Activated naive CD4-positive, alpha-beta T cell treated with anti-CD3 and anti-CD28 coated beads, Interleukin-2, amount 50 U/mL, for 24 hours (primary cell): ENCODE measurements at regions not wholly inside any gene's neighbourhood (a gene's known extent, or its start where the extent isn't known, plus 50 kb on each side); places are given as distances from the start of the nearest gene placed in this dataset.

Experiments used
- H3K27ac Mint-ChIP-seq: one replicate; pipeline ENCODE4 v1.8.0; 2021; ENCODE audit warnings: mild to moderate bottlenecking, mixed read lengths
- H3K27me3 Mint-ChIP-seq: one replicate; pipeline ENCODE4 v1.8.0; 2021; ENCODE audit warnings: mixed read lengths
- H3K36me3 Mint-ChIP-seq: one replicate; pipeline ENCODE4 v1.8.0; 2021; ENCODE audit warnings: mixed read lengths
- H3K4me1 Mint-ChIP-seq: one replicate; pipeline ENCODE4 v1.8.0; 2021; ENCODE audit warnings: mixed read lengths
- H3K4me3 Mint-ChIP-seq: one replicate; pipeline ENCODE4 v1.8.0; 2021; ENCODE audit warnings: mild to moderate bottlenecking, mixed read lengths
- H3K9me3 Mint-ChIP-seq: one replicate; pipeline ENCODE4 v1.8.0; 2021; ENCODE audit warnings: mixed read lengths

- H3K9me3 Mint-ChIP-seq = peaks cover 5% of the 10 kb centered on the region
- H3K27me3 Mint-ChIP-seq = no peaks in the 10 kb centered on the region
- no peak overlapping the region for H3K27ac Mint-ChIP-seq
- no peaks in the 10 kb centered on the region for H3K36me3 Mint-ChIP-seq
- no peak overlapping the region for H3K4me3 Mint-ChIP-seq
- H3K4me1 Mint-ChIP-seq = no peaks in the 10 kb centered on the region
Observed at GRCh38 chr2:184472481-184472880, 125.8 kb upstream of the ZNF804A start.

GRCh38 chr2:184481865-184482264, 116.5 kb upstream of the ZNF804A start:
- Mint-ChIP-seq H3K9me3 (peaks cover 5% of the 10 kb centered on the region), H3K27ac (no peak overlapping the region), H3K36me3 (no peaks in the 10 kb centered on the region), H3K27me3 (no peaks in the 10 kb centered on the region), H3K4me3 (no peak overlapping the region), H3K4me1 (no peaks in the 10 kb centered on the region)

GRCh38 chr2:184498936-184499335, 99.4 kb upstream of the ZNF804A start:
- H3K9me3 Mint-ChIP-seq = peaks cover 4% of the 10 kb centered on the region
- no peak overlapping the region for H3K4me3 Mint-ChIP-seq
- no peaks in the 10 kb centered on the region for H3K36me3 Mint-ChIP-seq
- no peaks in the 10 kb centered on the region for H3K27me3 Mint-ChIP-seq
- no peaks in the 10 kb centered on the region for H3K4me1 Mint-ChIP-seq
- no peak overlapping the region for H3K27ac Mint-ChIP-seq

- Mint-ChIP-seq H3K4me3 (no peak overlapping the region), H3K36me3 (no peaks in the 10 kb centered on the region), H3K9me3 (no peaks in the 10 kb centered on the region), H3K4me1 (no peaks in the 10 kb centered on the region), H3K27ac (no peak overlapping the region), H3K27me3 (no peaks in the 10 kb centered on the region)
Observed at GRCh38 chr2:184504252-184504651, 94.1 kb upstream of the ZNF804A start.

- H3K9me3 Mint-ChIP-seq = no peaks in the 10 kb centered on the region
- H3K27me3 Mint-ChIP-seq = no peaks in the 10 kb centered on the region
- H3K4me3 Mint-ChIP-seq = no peak overlapping the region
- no peak overlapping the region for H3K27ac Mint-ChIP-seq
- no peaks in the 10 kb centered on the region for H3K4me1 Mint-ChIP-seq
- H3K36me3 Mint-ChIP-seq = no peaks in the 10 kb centered on the region
Observed at GRCh38 chr2:184507254-184507653, 91.1 kb upstream of the ZNF804A start.

- no peaks in the 10 kb centered on the region for H3K4me1 Mint-ChIP-seq
- H3K9me3 Mint-ChIP-seq = no peaks in the 10 kb centered on the region
- no peak overlapping the region for H3K27ac Mint-ChIP-seq
- no peaks in the 10 kb centered on the region for H3K36me3 Mint-ChIP-seq
- no peak overlapping the region for H3K4me3 Mint-ChIP-seq
- no peaks in the 10 kb centered on the region for H3K27me3 Mint-ChIP-seq
Observed at GRCh38 chr2:184517402-184517801, 80.9 kb upstream of the ZNF804A start.

GRCh38 chr2:184520441-184520840, 77.9 kb upstream of the ZNF804A start:
- no peak overlapping the region for H3K4me3 Mint-ChIP-seq
- no peak overlapping the region for H3K27ac Mint-ChIP-seq
- H3K4me1 Mint-ChIP-seq = no peaks in the 10 kb centered on the region
- H3K9me3 Mint-ChIP-seq = no peaks in the 10 kb centered on the region
- no peaks in the 10 kb centered on the region for H3K27me3 Mint-ChIP-seq
- H3K36me3 Mint-ChIP-seq = no peaks in the 10 kb centered on the region

GRCh38 chr2:184523732-184524131, 74.6 kb upstream of the ZNF804A start:
- Mint-ChIP-seq H3K9me3 (peaks cover 4% of the 10 kb centered on the region), H3K4me3 (no peak overlapping the region), H3K4me1 (no peaks in the 10 kb centered on the region), H3K27ac (no peak overlapping the region), H3K36me3 (no peaks in the 10 kb centered on the region), H3K27me3 (no peaks in the 10 kb centered on the region)

- Mint-ChIP-seq H3K36me3 (no peaks in the 10 kb centered on the region), H3K27me3 (no peaks in the 10 kb centered on the region), H3K4me1 (no peaks in the 10 kb centered on the region), H3K27ac (no peak overlapping the region), H3K4me3 (no peak overlapping the region), H3K9me3 (peaks cover 4% of the 10 kb centered on the region)
Observed at GRCh38 chr2:184524551-184525382, 73.6 kb upstream of the ZNF804A start.

GRCh38 chr2:184527058-184527457, 71.3 kb upstream of the ZNF804A start:
- Mint-ChIP-seq H3K36me3 (no peaks in the 10 kb centered on the region), H3K27ac (no peak overlapping the region), H3K4me1 (no peaks in the 10 kb centered on the region), H3K27me3 (no peaks in the 10 kb centered on the region), H3K9me3 (peaks cover 4% of the 10 kb centered on the region), H3K4me3 (no peak overlapping the region)

GRCh38 chr2:184528119-184528518, 70.2 kb upstream of the ZNF804A start:
- Mint-ChIP-seq H3K36me3 (no peaks in the 10 kb centered on the region), H3K4me1 (no peaks in the 10 kb centered on the region), H3K27ac (no peak overlapping the region), H3K4me3 (no peak overlapping the region), H3K9me3 (peaks cover 4% of the 10 kb centered on the region), H3K27me3 (no peaks in the 10 kb centered on the region)

- no peak overlapping the region for H3K27ac Mint-ChIP-seq
- H3K4me1 Mint-ChIP-seq = no peaks in the 10 kb centered on the region
- no peaks in the 10 kb centered on the region for H3K36me3 Mint-ChIP-seq
- peaks cover 4% of the 10 kb centered on the region for H3K9me3 Mint-ChIP-seq
- no peaks in the 10 kb centered on the region for H3K27me3 Mint-ChIP-seq
- H3K4me3 Mint-ChIP-seq = no peak overlapping the region
Observed at GRCh38 chr2:184530239-184530638, 68.1 kb upstream of the ZNF804A start.

- H3K27me3 Mint-ChIP-seq = no peaks in the 10 kb centered on the region
Observed at GRCh38 chr2:184530959-184531358, 67.4 kb upstream of the ZNF804A start.

GRCh38 chr2:184532551-184532950, 65.8 kb upstream of the ZNF804A start:
- no peaks in the 10 kb centered on the region for H3K4me1 Mint-ChIP-seq

More at GRCh38 chr2:184530959-184531358, 67.4 kb upstream of the ZNF804A start:
- Mint-ChIP-seq H3K36me3 (no peaks in the 10 kb centered on the region), H3K4me1 (no peaks in the 10 kb centered on the region), H3K4me3 (no peak overlapping the region), H3K27ac (no peak overlapping the region), H3K9me3 (peaks cover 4% of the 10 kb centered on the region)

GRCh38 chr2:184534986-184535385, 63.3 kb upstream of the ZNF804A start:
- Mint-ChIP-seq H3K27ac (no peak overlapping the region), H3K4me1 (no peaks in the 10 kb centered on the region), H3K27me3 (no peaks in the 10 kb centered on the region)

More at GRCh38 chr2:184532551-184532950, 65.8 kb upstream of the ZNF804A start:
- Mint-ChIP-seq H3K36me3 (no peaks in the 10 kb centered on the region), H3K27ac (no peak overlapping the region), H3K4me3 (no peak overlapping the region), H3K9me3 (peaks cover 4% of the 10 kb centered on the region), H3K27me3 (no peaks in the 10 kb centered on the region)

GRCh38 chr2:184540246-184540789, 58.0 kb upstream of the ZNF804A start:
- no peaks in the 10 kb centered on the region for H3K4me1 Mint-ChIP-seq
- H3K36me3 Mint-ChIP-seq = no peaks in the 10 kb centered on the region
- no peak overlapping the region for H3K27ac Mint-ChIP-seq
- H3K4me3 Mint-ChIP-seq = no peak overlapping the region
- H3K27me3 Mint-ChIP-seq = no peaks in the 10 kb centered on the region
- H3K9me3 Mint-ChIP-seq = no peaks in the 10 kb centered on the region

More at GRCh38 chr2:184534986-184535385, 63.3 kb upstream of the ZNF804A start:
- no peak overlapping the region for H3K4me3 Mint-ChIP-seq
- H3K36me3 Mint-ChIP-seq = no peaks in the 10 kb centered on the region
- no peaks in the 10 kb centered on the region for H3K9me3 Mint-ChIP-seq
